ENCODE measurements at regions not wholly inside any gene's neighbourhood (a gene's known extent, or its start where the extent isn't known, plus 50 kb on each side); places are given as distances from the start of the nearest gene placed in this dataset.

- TF ChIP-seq SRSF4 (IDR thresholded peaks at IDR 0.05; ENCODE audit: low read depth, low read length, poor library complexity, severe bottlenecking) (no peak), CTCF (CRISPR knock-in tag; IDR thresholded peaks at IDR 0.05) (no peak), ARID4A (CRISPR knock-in tag; IDR thresholded peaks at IDR 0.05; ENCODE audit: borderline replicate concordance) (no peak), RNF219 (CRISPR knock-in tag; IDR thresholded peaks at IDR 0.05) (no peak), KIAA2018 (CRISPR knock-in tag; IDR thresholded peaks at IDR 0.05; ENCODE audit: borderline replicate concordance) (no peak), CREBL2 (CRISPR knock-in tag; IDR thresholded peaks at IDR 0.05; ENCODE audit: borderline replicate concordance) (no peak), HMGXB4 (CRISPR knock-in tag; IDR thresholded peaks at IDR 0.05; ENCODE audit: borderline replicate concordance in 1 of 2, low read depth in 1 of 2) (no peak), CEBPB (IDR thresholded peaks at IDR 0.05; ENCODE audit: borderline replicate concordance, low read depth, low read length) (no peak), DMTF1 (CRISPR knock-in tag; IDR thresholded peaks at IDR 0.05) (no peak), REPIN1 (CRISPR knock-in tag; IDR thresholded peaks at IDR 0.05; ENCODE audit: borderline replicate concordance, low read depth) (no peak), KLF16 (CRISPR knock-in tag; IDR thresholded peaks at IDR 0.05) (no peak), ZNF619 (CRISPR knock-in tag; IDR thresholded peaks at IDR 0.05) (no peak), NR3C1 (CRISPR knock-in tag; IDR thresholded peaks at IDR 0.05) (no peak), ZBTB21 (CRISPR knock-in tag; IDR thresholded peaks at IDR 0.05) (no peak)
Observed at GRCh38 chr11:113596658-113597057, 109.5 kb downstream of the TMPRSS5 start.

All from HepG2 (cell line).